ENCODE measurements at regions not wholly inside any gene's neighbourhood (a gene's known extent, or its start where the extent isn't known, plus 50 kb on each side); places are given as distances from the start of the nearest gene placed in this dataset.

GRCh38 chr12:58554522-58555157 is 365.7 kb downstream of the LRIG3 start:
- no peak for TF ChIP-seq CTCF (IDR thresholded peaks at IDR 0.05; ENCODE audit: low read depth, low read length)
- H3K4me3 ChIP-seq (ENCODE audit: low read depth, low read length): no peak overlapping the region
- DNase-seq: no peak
- H3K9me3 ChIP-seq: no peaks in the 10 kb centered on the region
- H3K27me3 ChIP-seq: no peaks in the 10 kb centered on the region
- no peaks in the 10 kb centered on the region for H3K36me3 ChIP-seq
- no peaks in the 10 kb centered on the region for H3K4me1 ChIP-seq

GRCh38 chr12:58557171-58557570 is 363.1 kb downstream of the LRIG3 start:
- Histone ChIP-seq H3K4me3 (ENCODE audit: low read depth, low read length) (no peak overlapping the region), H3K27me3 (no peaks in the 10 kb centered on the region), H3K36me3 (no peaks in the 10 kb centered on the region), H3K4me1 (no peaks in the 10 kb centered on the region), H3K9me3 (no peaks in the 10 kb centered on the region)
- DNase-seq: no peak
- no peak for TF ChIP-seq CTCF (IDR thresholded peaks at IDR 0.05; ENCODE audit: low read depth, low read length)

GRCh38 chr12:58557661-58558060 is 362.6 kb downstream of the LRIG3 start:
- Histone ChIP-seq H3K36me3 (no peaks in the 10 kb centered on the region), H3K9me3 (no peaks in the 10 kb centered on the region), H3K27me3 (no peaks in the 10 kb centered on the region), H3K4me1 (no peaks in the 10 kb centered on the region), H3K4me3 (ENCODE audit: low read depth, low read length) (no peak overlapping the region)
- TF ChIP-seq CTCF (IDR thresholded peaks at IDR 0.05; ENCODE audit: low read depth, low read length): no peak
- no peak for DNase-seq

GRCh38 chr12:58563621-58564020 is 356.7 kb downstream of the LRIG3 start:
- no peaks in the 10 kb centered on the region for H3K36me3 ChIP-seq
- H3K4me1 ChIP-seq: no peaks in the 10 kb centered on the region
- no peaks in the 10 kb centered on the region for H3K9me3 ChIP-seq
- no peaks in the 10 kb centered on the region for H3K27me3 ChIP-seq
- H3K4me3 ChIP-seq (ENCODE audit: low read depth, low read length): no peak overlapping the region
- TF ChIP-seq CTCF (IDR thresholded peaks at IDR 0.05; ENCODE audit: low read depth, low read length): no peak
- DNase-seq: no peak

- no peak for TF ChIP-seq CTCF (IDR thresholded peaks at IDR 0.05; ENCODE audit: low read depth, low read length)
- H3K36me3 ChIP-seq: no peaks in the 10 kb centered on the region
- H3K9me3 ChIP-seq: no peaks in the 10 kb centered on the region
- H3K4me1 ChIP-seq: no peaks in the 10 kb centered on the region
- DNase-seq: no peak
- no peak overlapping the region for H3K4me3 ChIP-seq (ENCODE audit: low read depth, low read length)
- H3K27me3 ChIP-seq: no peaks in the 10 kb centered on the region
Observed at GRCh38 chr12:58564721-58565120, 355.6 kb downstream of the LRIG3 start.

GRCh38 chr12:58566599-58566998 is 353.7 kb downstream of the LRIG3 start:
- no peaks in the 10 kb centered on the region for H3K4me1 ChIP-seq
- H3K27me3 ChIP-seq: no peaks in the 10 kb centered on the region
- no peak for DNase-seq
- no peaks in the 10 kb centered on the region for H3K9me3 ChIP-seq
- no peaks in the 10 kb centered on the region for H3K36me3 ChIP-seq
- H3K4me3 ChIP-seq (ENCODE audit: low read depth, low read length): no peak overlapping the region
- no peak for TF ChIP-seq CTCF (IDR thresholded peaks at IDR 0.05; ENCODE audit: low read depth, low read length)

Data from BE2C (cell line).